ENCODE measurements at regions not wholly inside any gene's neighbourhood (a gene's known extent, or its start where the extent isn't known, plus 50 kb on each side); places are given as distances from the start of the nearest gene placed in this dataset.

GRCh38 chr1:90562892-90563291 is 154.2 kb downstream of the BARHL2 start:
- ATAC-seq (ENCODE audit: poor library complexity), result no peak
- intact Hi-C loops (cut with DNase I), result no loop called here

DNA sequence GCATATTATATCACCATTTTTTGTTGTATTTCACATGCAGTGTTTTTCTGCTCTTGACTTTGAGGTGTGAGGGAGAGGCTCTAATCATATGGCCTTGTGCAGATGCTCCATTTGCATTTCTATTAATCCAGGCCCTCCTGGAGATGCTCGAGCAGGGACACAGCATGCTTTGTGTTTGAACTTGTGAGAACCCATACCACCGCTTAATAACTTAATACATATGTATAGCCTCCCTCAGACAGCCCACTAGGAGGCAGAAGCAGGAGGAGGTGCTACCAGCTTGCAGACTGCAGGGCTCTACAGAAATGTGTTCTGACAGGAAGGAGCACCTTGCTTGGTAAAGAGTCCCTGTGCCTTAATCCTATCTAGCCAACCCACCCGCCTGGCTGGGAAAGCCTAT is 155.2 kb downstream of the BARHL2 start:
- ATAC-seq (ENCODE audit: poor library complexity), result no peak

More at GRCh38 chr1:90562892-90563291, 154.2 kb downstream of the BARHL2 start:
- no peak for DNase-seq

DNA sequence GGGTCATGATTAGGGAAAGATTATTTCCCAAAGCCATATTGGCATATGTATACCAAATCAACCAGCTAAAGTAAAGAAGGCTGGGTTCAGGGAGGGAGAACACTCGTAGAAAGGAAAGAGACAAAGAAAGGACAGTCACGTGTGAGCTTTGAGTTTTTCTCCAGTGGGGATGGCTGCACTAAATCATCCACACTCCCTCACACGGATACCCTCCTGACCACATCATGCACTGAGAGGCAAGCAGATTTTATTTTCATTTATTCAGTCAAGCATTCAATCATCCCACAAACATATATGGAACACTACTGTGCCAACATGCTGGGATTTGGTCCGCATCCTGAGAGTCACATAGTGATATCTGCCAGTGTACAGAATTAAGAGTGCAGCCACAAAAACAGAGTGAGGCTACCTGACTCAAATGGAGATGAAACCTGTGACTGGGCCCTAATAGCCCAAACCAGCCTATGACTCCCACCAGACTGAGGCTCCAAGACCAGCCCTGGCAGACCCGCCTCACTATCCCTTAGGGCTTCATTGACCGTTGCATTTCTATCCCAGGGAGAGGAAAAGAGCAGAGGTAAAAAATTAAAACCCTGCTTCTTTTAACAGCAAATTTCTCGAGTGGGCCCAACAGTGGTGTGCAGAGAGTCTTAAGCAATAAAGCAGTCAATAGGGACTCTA is 155.9 kb downstream of the BARHL2 start:
- DNase-seq, result no peak
- intact Hi-C loops (cut with DNase I), result no loop called here
- no peak for ATAC-seq (ENCODE audit: poor library complexity)

More for the DNA sequence above, 155.2 kb downstream of the BARHL2 start:
- intact Hi-C loops (cut with DNase I), result no loop called here
- DNase-seq, result no peak

- DNase-seq, result no peak
- no peak for ATAC-seq (ENCODE audit: poor library complexity)
- intact Hi-C loops (cut with DNase I), result no loop called here
Measured at GRCh38 chr1:90558754-90559378, 158.2 kb downstream of the BARHL2 start.

- intact Hi-C loops (cut with DNase I), result no loop called here
- ATAC-seq (ENCODE audit: poor library complexity), result no peak
- DNase-seq, result no peak
Measured at GRCh38 chr1:90558126-90558525, 159.0 kb downstream of the BARHL2 start.

- DNase-seq, result no peak
- ATAC-seq (ENCODE audit: poor library complexity), result no peak
- intact Hi-C loops (cut with DNase I), result no loop called here
Measured at GRCh38 chr1:90557706-90558105, 159.4 kb downstream of the BARHL2 start.

GRCh38 chr1:90550626-90551406 is 166.3 kb downstream of the BARHL2 start:
- intact Hi-C loops (cut with DNase I), result no loop called here
- no peak for DNase-seq
- no peak for ATAC-seq (ENCODE audit: poor library complexity)

DNA sequence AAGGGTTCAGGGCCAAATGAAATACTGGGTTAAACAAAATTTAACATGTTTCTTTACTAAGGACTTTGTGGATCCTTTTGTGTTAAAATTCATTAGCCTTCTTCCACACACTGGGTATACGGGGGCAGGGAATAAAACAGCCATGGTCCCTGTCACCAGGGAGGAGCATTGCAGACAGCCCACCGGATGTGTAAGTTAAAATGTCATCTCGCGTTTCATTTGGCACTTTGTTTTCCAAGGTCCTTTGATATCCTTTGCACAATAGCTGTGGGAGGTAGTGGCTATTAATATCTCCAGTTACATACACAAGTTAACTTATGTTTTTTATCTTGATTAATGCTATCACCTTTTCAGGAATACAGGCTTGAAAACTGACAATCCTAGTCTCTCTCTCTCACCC is 172.7 kb downstream of the BARHL2 start:
- intact Hi-C loops (cut with DNase I), result no loop called here
- DNase-seq (no peak), ATAC-seq (ENCODE audit: poor library complexity) (no peak)

DNA sequence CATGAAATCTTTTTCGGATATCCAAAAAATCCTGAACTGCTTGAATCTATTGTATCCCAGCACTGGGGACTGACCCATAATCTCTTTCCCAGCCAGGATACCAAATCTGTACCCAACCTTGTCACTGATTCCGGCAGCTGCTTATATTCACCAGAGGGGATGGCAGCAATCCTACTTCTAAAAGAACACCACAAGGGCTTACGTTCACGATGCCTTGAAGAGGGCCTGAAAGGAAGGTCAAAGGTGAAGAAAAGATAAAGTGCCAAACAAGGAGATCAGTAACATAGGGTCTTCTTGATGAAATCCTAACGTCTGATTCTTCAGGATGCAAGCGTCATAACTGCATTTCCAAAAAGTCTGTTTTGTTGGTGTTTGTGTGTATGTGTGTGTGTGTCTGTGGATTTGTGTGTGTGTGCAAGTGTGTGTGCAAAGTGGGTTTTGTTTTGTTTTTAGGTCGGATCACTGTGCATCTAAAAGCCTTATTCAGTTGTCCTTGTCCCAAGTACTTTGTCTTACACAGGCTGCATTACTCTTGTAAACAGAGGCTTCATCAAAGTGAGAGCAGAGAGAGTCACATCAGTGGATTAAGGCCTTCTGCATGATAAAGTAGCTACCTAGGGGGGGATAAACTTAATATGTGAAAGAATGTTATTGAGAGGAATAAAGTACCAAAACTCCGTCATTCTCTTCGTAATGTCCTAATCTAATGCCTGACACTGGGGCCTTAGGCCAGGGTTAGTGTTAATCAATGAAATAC is 179.3 kb downstream of the BARHL2 start:
- DNase-seq (no peak), ATAC-seq (ENCODE audit: poor library complexity) (no peak)
- intact Hi-C loops (cut with DNase I), result no loop called here

DNA sequence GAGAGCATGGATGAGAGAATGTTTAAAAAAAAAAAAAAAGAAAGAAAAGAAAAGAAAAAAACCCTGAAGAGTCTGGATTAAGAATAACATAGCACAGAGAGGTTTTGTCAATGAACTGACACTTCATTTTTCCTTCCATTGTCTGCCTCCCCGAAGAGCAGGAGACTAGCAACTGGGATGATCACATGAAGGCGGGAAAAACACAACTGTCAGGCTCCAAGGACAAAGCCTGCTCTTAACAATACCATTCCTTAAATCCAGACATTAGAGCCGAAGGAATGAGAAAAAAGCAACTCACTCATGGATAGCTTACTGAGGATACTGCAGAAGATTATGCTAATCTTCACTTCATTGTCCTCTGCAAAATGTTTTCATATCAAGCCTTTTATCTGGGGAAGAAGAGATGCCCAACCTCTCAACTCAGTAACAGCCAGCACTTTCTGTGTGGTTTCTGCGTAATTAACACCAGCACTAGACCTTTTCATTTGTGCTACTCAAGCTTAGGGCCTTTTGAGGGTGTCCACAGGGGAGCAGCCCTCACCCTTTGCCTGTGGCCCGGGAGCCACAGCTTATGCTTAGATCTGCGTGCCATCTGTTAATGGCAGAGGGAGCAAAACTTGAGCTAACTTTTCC is 182.3 kb downstream of the BARHL2 start:
- ATAC-seq (ENCODE audit: poor library complexity), result no peak
- intact Hi-C loops (cut with DNase I), result no loop called here
- no peak for DNase-seq

GRCh38 chr1:90534116-90534515 is 183.0 kb downstream of the BARHL2 start:
- no peak for ATAC-seq (ENCODE audit: poor library complexity)
- DNase-seq, result no peak
- intact Hi-C loops (cut with DNase I), result no loop called here

DNA sequence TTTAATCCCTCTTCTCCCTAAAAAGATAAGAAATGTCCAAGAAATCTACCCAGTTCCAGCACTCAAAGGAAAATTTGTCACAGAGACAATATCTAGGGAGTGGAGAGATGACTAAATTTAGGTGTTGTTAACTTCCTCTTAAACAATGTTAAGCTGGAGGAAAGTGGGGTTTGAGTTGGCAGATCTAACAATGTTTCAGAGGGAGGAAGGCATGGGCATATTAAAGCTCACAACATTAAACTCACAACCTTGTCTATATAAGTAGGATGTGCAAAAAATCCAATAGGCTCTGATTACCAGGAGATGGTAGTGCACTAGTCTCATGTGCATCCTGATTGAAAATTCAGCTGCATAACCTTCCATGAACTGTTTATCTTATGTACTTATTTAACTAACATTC is 190.1 kb downstream of the BARHL2 start:
- no peak for DNase-seq
- intact Hi-C loops (cut with DNase I), result no loop called here
- ATAC-seq (ENCODE audit: poor library complexity), result no peak

GRCh38 chr1:90522432-90522831 is 194.7 kb downstream of the BARHL2 start:
- ATAC-seq (ENCODE audit: poor library complexity) (no peak), DNase-seq (no peak)
- intact Hi-C loops (cut with DNase I), result no loop called here

- ATAC-seq (ENCODE audit: poor library complexity) (no peak), DNase-seq (no peak)
- intact Hi-C loops (cut with DNase I), result no loop called here
Measured at GRCh38 chr1:90513956-90514355, 203.1 kb downstream of the BARHL2 start.

DNA sequence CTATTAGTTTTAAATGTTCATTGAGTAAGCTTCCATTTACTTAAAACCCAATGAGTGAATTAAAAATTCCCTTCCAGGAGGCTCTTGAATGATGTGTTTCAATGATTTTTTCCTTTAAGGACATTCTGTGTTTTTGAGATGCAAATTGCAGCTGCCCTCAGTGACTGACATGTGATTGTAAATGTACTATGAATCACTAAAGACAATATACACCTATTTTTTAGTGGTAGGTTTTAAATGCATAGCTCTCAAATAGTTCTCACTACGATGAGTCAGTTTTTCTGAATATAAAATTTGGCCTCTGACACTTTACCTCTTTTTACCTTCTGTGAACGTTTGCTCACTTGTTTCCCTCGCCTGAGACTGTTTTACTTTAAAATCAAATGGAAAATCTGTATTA is 204.7 kb downstream of the BARHL2 start:
- no peak for ATAC-seq (ENCODE audit: poor library complexity)

GRCh38 chr1:90510143-90510542 is 207.0 kb downstream of the BARHL2 start:
- ATAC-seq (ENCODE audit: poor library complexity), result no peak
- intact Hi-C loops (cut with DNase I), result no loop called here
- DNase-seq, result no peak

More for the DNA sequence above, 204.7 kb downstream of the BARHL2 start:
- intact Hi-C loops (cut with DNase I), result no loop called here
- DNase-seq, result no peak

DNA sequence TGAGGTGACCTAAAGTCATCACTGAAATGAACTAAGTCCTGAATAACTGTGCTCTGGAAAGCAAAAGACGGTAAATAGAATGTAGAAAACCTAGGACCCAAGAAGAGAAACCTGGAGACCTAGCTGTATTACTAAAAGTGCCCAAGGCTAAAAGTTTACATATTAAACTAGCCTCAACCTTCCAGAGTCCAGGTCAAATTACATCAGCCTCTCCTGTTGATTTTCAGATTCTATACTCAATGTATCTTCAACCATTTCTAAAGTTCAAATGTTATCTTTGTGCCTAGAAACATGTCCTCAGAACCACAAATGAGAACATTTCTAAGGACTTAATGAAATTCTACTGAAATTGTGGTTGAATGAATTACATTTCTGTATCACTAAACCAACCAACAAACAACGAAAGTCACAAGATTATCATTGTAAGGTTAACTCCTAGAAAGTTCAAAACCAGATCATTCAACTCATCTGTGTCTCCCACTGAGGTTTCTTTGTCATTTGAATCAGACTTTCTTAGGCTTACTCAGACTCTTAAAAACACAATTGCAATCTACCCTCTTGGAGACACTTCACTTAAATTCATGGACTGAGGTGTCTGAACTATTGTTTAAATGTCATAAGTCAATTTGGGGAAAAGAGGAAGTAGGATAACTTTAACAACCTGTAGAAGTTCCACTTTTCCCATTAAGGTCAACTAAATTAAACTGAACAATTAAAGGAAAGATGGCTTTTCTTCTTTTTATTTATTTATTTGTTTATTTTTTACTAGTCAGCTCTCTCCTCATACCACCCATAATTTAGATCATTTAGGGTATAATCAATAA is 207.7 kb downstream of the BARHL2 start:
- no peak for DNase-seq
- intact Hi-C loops (cut with DNase I), result no loop called here
- ATAC-seq (ENCODE audit: poor library complexity), result no peak

Data from Right ventricle myocardium superior (tissue), 1 donor.